ENCODE measurements at regions not wholly inside any gene's neighbourhood (a gene's known extent, or its start where the extent isn't known, plus 50 kb on each side); places are given as distances from the start of the nearest gene placed in this dataset.

DNA sequence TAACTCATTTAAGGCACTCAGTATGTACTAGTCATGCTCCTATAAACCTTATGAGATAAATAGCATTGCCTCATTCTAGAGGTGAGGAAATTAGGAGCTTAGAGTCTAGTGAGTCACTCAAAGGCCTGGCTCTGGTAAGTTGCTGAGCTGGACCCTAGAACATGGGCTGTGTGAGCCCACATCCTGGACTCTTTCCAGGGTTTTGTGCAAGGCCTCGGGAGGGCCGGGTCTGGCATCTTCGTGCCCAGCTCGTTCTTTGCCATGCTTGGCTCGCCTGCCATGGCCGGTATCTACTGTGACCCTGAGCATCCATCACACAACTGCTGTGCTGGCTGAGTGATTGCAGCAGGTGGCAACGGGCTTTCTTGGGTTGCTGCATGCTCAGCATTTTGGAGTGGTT lies 168.0 kb downstream of the LPIN1 start:
- H3K4me3 ChIP-seq = no peak overlapping the region
- TF ChIP-seq POLR2A (IDR thresholded peaks at IDR 0.05) = no peak
- TF ChIP-seq, protein P1, sequence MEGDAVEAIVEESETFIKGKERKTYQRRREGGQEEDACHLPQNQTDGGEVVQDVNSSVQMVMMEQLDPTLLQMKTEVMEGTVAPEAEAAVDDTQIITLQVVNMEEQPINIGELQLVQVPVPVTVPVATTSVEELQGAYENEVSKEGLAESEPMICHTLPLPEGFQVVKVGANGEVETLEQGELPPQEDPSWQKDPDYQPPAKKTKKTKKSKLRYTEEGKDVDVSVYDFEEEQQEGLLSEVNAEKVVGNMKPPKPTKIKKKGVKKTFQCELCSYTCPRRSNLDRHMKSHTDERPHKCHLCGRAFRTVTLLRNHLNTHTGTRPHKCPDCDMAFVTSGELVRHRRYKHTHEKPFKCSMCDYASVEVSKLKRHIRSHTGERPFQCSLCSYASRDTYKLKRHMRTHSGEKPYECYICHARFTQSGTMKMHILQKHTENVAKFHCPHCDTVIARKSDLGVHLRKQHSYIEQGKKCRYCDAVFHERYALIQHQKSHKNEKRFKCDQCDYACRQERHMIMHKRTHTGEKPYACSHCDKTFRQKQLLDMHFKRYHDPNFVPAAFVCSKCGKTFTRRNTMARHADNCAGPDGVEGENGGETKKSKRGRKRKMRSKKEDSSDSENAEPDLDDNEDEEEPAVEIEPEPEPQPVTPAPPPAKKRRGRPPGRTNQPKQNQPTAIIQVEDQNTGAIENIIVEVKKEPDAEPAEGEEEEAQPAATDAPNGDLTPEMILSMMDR (IDR thresholded peaks at IDR 0.05) = no peak
- H3K9me3 ChIP-seq (replicated peaks in 1 of 3) = no peaks in the 10 kb centered on the region
- no peak overlapping the region for H3K27ac ChIP-seq
- H3K27me3 ChIP-seq = no peaks in the 10 kb centered on the region
- 53 to 88% (median 73%) methylated on average over 5 to 7 of the region's 7 CpGs for WGBS, 4 donors
- no peaks in the 10 kb centered on the region for H3K4me1 ChIP-seq (replicated peaks in 1 of 2)
- no peak for DNase-seq
- intact Hi-C loops (cut with DNase I) = no loop called here
- no peaks in the 10 kb centered on the region for H3K36me3 ChIP-seq (replicated peaks in 1 of 2)

DNA sequence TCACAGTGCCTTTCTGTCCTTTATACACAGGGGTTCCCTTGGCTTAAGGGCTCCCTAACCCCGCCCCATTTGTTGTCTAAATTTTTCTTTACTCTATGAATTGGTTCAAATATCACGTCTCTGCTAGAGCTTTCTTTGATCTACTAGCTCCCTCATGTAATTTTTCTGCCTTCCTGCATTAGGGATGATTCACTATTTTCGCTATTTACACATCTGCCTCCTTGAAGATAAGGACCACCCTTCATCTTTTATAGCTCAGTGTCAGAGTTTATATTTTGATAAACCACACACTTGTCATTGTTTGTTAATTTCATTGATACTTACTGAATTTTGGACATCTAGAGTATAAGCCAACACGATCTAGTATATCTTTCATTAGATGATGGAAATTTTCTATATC lies 169.2 kb downstream of the LPIN1 start:
- TF ChIP-seq, protein P1 (IDR thresholded peaks at IDR 0.05) = no peak
- no peak for TF ChIP-seq POLR2A (IDR thresholded peaks at IDR 0.05)
- 84 to 91% (median 85%) methylated on average over 4 of the region's 4 CpGs for WGBS, 4 donors
- no peaks in the 10 kb centered on the region for H3K9me3 ChIP-seq (replicated peaks in 1 of 3)
- no peaks in the 10 kb centered on the region for H3K27me3 ChIP-seq
- intact Hi-C loops (cut with DNase I) = no loop called here
- no peaks in the 10 kb centered on the region for H3K36me3 ChIP-seq (replicated peaks in 1 of 2)
- no peak overlapping the region for H3K27ac ChIP-seq
- H3K4me3 ChIP-seq = no peak overlapping the region
- no peaks in the 10 kb centered on the region for H3K4me1 ChIP-seq (replicated peaks in 1 of 2)
- no peak for DNase-seq

DNA sequence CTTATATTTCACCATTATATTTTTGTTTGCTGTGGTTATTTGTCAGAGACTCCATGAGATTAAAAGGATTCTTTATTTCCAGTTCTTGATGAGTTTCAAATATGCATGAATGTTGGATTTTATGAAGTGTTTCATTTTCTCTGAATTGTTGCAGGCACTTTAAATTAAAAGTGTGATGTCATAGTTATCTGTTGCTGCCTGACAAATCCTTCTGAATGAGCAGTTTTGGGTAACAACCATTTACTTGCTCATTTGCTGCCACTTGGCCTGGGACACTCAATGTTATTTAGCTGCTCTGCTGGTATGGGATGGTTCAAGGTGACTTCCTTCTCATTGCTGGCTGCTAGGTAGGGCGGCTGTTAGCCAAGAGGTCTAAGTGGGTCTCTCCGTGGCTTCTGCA lies 173.5 kb downstream of the LPIN1 start:
- no peak for DNase-seq
- intact Hi-C loops (cut with DNase I) = no loop called here
- Histone ChIP-seq H3K36me3 (replicated peaks in 1 of 2) (no peaks in the 10 kb centered on the region), H3K9me3 (replicated peaks in 1 of 3) (no peaks in the 10 kb centered on the region), H3K27ac (no peak overlapping the region), H3K27me3 (no peaks in the 10 kb centered on the region), H3K4me3 (no peak overlapping the region), H3K4me1 (replicated peaks in 1 of 2) (no peaks in the 10 kb centered on the region)
- TF ChIP-seq, protein P1 (IDR thresholded peaks at IDR 0.05) = no peak
- TF ChIP-seq POLR2A (IDR thresholded peaks at IDR 0.05) = no peak
- 95 to 100% (median 99%) methylated on average over 2 of the region's 2 CpGs for WGBS, 4 donors

DNA sequence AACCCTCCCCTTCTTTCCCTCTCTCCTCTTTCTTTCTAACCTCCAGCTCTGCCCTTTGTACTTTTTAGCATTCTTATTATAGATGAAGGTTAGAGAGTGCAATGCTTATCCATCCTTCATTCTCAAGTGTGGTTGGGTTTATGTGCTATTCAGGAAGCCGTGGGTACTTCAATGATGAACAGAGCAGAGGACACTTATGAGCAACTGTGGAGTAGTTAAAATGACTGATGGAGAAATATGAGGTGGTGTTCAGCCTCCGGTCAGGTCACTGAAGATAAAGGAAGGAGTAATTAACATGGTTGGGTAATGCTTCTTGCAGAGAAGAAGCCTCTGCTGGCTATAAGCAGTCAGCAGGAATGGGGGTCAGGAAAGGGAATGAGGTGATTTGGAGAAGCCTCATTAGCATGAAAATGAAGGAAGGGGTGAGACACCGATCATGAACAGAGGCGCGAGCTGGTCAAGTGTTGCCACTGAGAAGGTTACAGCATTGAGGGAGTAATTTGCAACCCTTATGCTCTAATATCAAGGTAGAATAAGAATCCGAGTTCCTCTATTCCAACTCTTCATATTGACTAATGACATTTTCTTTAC lies 174.7 kb downstream of the LPIN1 start:
- Histone ChIP-seq H3K4me1 (replicated peaks in 1 of 2) (no peaks in the 10 kb centered on the region), H3K36me3 (replicated peaks in 1 of 2) (no peaks in the 10 kb centered on the region), H3K9me3 (replicated peaks in 1 of 3) (no peaks in the 10 kb centered on the region), H3K27ac (no peak overlapping the region), H3K4me3 (no peak overlapping the region), H3K27me3 (no peaks in the 10 kb centered on the region)
- intact Hi-C loops (cut with DNase I) = no loop called here
- 75 to 88% (median 79%) methylated on average over 6 of the region's 6 CpGs for WGBS, 4 donors
- TF ChIP-seq, protein P1 (IDR thresholded peaks at IDR 0.05) = no peak
- TF ChIP-seq POLR2A (IDR thresholded peaks at IDR 0.05) = no peak
- no peak for DNase-seq
